Small intestine (tissue), 7 donors: ENCODE measurements at regions not wholly inside any gene's neighbourhood (a gene's known extent, or its start where the extent isn't known, plus 50 kb on each side); places are given as distances from the start of the nearest gene placed in this dataset.

Experiments used
- DNase-seq, 2 donors: peaks; one replicate each; pipeline versions ENCODE4 v3.0.0 to v3.0.0-alpha.2; 2013
- FAIRE-seq: peaks from 2 replicates; lab custom pipeline; 2012; peaks lifted over from hg19 to GRCh38; lab: Jason Lieb, UNC
- H3K27ac ChIP-seq, 3 donors: one replicate each; pipeline ENCODE4 v1.5.1; 2013; ENCODE audit warnings: low read length in 2 of 3, mild to moderate bottlenecking in 2 of 3, control low read depth in 1 of 3, inconsistent platforms in 1 of 3, low read depth in 1 of 3, moderate library complexity in 1 of 3
- H3K27me3 ChIP-seq, 3 donors: one replicate each; pipeline ENCODE4 v1.6.1; 2013; ENCODE audit warnings: low read length in 3 of 3, inconsistent platforms in 1 of 3; ENCODE audit not compliant: control insufficient read depth in 3 of 3, insufficient read depth in 3 of 3
- H3K36me3 ChIP-seq, 3 donors: one replicate each; pipeline ENCODE4 v1.6.1; 2013; ENCODE audit warnings: low read length in 3 of 3, inconsistent platforms in 1 of 3, low read depth in 1 of 3, mild to moderate bottlenecking in 1 of 3, moderate library complexity in 1 of 3; ENCODE audit not compliant: control insufficient read depth in 3 of 3, insufficient read depth in 2 of 3
- H3K4me1 ChIP-seq, 3 donors: one replicate each; pipeline ENCODE4 v1.6.1; 2013; ENCODE audit warnings: low read length in 2 of 3, inconsistent platforms in 1 of 3, low read depth in 1 of 3, mild to moderate bottlenecking in 1 of 3, moderate library complexity in 1 of 3; ENCODE audit not compliant: control insufficient read depth in 3 of 3, insufficient read depth in 2 of 3
- H3K4me3 ChIP-seq, 3 donors: one replicate each; pipeline ENCODE4 v1.5.1; 2013; ENCODE audit warnings: low read length in 3 of 3, control low read depth in 1 of 3, inconsistent platforms in 1 of 3, low read depth in 1 of 3, mild to moderate bottlenecking in 1 of 3, moderate library complexity in 1 of 3
- H3K9me3 ChIP-seq, 2 donors: one replicate each; pipeline ENCODE4 v1.6.1; 2013; ENCODE audit warnings: low read depth in 1 of 2, low read length in 1 of 2; ENCODE audit not compliant: control insufficient read depth in 2 of 2, insufficient read depth in 1 of 2
- WGBS, 3 donors: extraction: QIAGEN DNeasy Blood & Tissue Kit; methylation state at CpG; one replicate each; pipeline ENCODE4 v1.1.7; 2013; 5-methylcytosine and 5-hydroxymethylcytosine counted together
- donor health status: healthy with polysubstance abuse.
- donor health status: control.
- donor health status: control.
- donor health status: Bipolar disorder and iron deficiency.
- donor health status: healthy.

DNA sequence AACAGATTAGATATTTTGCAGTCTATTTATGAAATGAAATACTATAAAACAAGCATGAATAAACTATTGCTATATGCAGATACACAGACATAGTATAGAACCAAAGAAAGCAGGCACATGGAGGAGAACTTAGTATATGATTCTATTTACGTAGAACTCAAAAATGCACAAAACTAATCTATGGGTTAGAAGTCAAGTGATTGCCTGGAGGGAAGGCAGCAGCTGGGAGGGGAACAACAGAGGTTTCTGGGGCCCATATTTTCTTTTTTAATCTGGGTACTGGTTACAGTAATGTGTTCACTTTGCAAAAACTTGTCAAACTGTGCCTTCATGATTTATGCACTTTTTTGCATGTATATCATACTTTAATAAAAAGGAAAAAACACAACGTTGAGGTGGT is 202.0 kb downstream of the BCAT1 start:
- H3K9me3 ChIP-seq = no peaks in the 10 kb centered on the region
- no peaks in the 10 kb centered on the region for H3K27me3 ChIP-seq
- FAIRE-seq = no peak
- H3K4me3 ChIP-seq = no peak overlapping the region
- WGBS, 3 donors = 67 to 76% (median 72%) methylated on average over 2 of the region's 2 CpGs
- DNase-seq = no peak
- H3K27ac ChIP-seq = no peak overlapping the region
- no peaks in the 10 kb centered on the region for H3K36me3 ChIP-seq
- no peaks in the 10 kb centered on the region for H3K4me1 ChIP-seq

DNA sequence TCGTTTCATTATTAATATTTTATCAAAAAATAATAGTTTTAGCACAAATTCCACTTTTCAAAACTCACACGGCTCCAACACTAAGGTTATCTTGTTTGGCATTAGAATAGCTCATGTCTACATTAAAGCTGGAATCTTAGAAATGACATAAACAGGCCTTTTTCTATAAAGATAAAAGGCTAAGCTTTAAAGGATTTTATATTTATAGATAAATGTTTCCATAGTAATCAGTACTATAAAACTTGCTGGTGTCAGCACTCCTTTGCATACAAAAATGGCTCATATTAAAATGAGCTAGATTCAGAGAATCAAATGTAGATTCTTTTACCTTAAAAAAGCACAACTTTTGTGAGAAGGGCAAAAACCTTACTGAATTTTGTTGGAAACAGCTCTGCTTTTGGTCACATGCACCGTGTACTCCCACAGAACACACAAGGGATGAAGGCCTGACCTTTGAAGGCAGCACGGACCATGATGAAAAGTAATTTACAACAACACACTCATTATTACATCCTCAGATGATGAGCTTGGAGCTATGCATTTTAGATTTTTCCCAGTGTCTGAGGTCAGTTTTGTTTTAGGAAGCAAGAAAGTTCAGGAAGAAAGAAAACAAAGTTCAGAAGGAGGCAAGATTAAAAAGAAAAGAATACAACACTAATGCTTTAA is 202.8 kb downstream of the BCAT1 start:
- Histone ChIP-seq H3K4me3 (no peak overlapping the region), H3K27ac (no peak overlapping the region), H3K9me3 (no peaks in the 10 kb centered on the region), H3K4me1 (no peaks in the 10 kb centered on the region), H3K27me3 (no peaks in the 10 kb centered on the region), H3K36me3 (no peaks in the 10 kb centered on the region)
- whole genome bisulfite sequencing, 3 donors = 60 to 76% (median 71%) methylated on average over 4 of the region's 4 CpGs
- DNase-seq (no peak), FAIRE-seq (no peak)

DNA sequence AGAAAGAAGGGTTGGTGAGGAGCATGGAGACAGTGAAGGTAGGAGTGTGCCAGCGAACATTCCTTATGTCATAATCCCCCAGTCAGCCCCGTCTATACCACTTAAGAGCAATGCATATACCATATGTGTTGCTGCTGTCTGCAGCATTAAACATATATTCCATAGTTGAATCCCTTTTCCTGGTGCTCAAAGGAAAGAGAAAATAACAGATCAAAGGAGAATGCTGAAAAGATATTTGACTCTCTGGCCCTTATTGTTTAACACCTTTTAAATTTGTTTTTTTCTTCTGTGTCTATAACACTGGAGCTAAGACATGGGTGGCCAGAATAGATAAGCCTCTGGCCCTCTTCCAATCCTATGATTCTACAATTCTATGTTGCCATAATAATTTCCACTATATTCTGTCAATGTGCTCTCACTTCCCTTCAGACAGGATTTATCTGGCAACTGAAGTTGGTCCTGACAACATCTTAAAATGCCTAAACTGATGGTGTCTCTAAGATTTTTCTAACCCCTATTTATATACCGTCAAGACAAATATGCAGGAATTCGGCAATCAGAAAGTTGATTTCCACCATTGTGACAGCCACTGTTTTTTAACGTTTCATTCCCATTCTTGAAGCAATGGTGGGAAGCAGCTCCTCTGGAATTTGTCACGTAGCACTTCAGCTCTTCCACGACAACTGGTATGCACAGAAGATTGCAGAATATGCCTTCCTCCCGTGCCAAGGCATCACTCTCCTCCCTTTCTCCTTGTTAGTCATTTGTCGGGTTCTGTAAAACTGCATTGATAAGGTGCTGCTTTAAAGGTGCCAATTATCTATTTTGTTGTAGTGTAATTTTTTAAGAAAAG is 204.7 kb downstream of the BCAT1 start:
- Histone ChIP-seq H3K27me3 (no peaks in the 10 kb centered on the region), H3K4me3 (no peak overlapping the region), H3K36me3 (no peaks in the 10 kb centered on the region), H3K9me3 (no peaks in the 10 kb centered on the region), H3K27ac (no peak overlapping the region), H3K4me1 (no peaks in the 10 kb centered on the region)
- DNase-seq (no peak), FAIRE-seq (no peak)
- WGBS, 3 donors = 81 to 84% (median 81%) methylated on average over 9 of the region's 9 CpGs

DNA sequence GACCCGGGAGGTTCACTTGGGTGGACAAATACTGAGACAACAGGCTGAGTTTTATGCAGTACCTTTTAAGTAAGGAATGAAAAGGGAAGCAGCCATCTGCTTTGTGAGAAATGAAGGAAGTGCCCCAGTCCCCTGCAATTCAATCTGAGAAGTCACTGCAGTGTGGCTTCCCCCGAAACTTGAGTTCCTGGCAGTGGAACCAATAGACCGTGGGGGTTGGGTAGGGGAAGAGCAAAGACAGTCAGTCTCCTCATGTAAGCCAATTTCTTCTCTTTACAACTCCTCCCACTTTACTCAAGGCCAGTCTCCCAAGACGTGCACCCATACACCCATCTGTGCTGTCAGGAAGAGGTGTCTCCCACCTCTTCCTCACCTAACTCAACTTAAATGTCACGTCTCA is 206.5 kb downstream of the BCAT1 start:
- Histone ChIP-seq H3K27me3 (no peaks in the 10 kb centered on the region), H3K4me1 (no peaks in the 10 kb centered on the region), H3K36me3 (no peaks in the 10 kb centered on the region), H3K27ac (no peak overlapping the region), H3K9me3 (no peaks in the 10 kb centered on the region), H3K4me3 (no peak overlapping the region)
- no peak for FAIRE-seq
- 48 to 60% (median 58%) methylated on average over 5 of the region's 5 CpGs for whole genome bisulfite sequencing, 3 donors
- no peak for DNase-seq

DNA sequence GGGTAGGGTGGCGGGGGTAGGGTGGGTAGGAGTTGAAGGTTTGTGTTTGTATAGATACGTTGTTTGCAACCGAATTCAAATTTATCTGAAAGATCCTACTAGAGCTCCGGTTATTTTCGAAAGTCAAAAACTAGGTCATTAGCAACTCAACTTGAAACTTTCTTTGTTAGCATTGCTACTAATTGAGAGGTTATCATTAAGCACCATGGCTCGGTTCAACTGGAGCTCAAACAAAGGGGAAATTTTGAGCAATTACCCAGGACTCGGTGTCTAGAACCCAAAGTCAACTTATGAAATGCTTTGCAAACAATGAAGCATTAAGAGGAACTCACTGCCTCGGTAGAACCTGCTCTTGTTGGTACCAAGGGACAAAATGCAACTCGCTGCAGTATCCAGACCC is 207.7 kb downstream of the BCAT1 start:
- H3K4me3 ChIP-seq = no peak overlapping the region
- H3K36me3 ChIP-seq = no peaks in the 10 kb centered on the region
- WGBS, 3 donors = 67 to 79% (median 72%) methylated on average over 9 of the region's 9 CpGs
- no peak overlapping the region for H3K27ac ChIP-seq
- no peaks in the 10 kb centered on the region for H3K9me3 ChIP-seq
- H3K27me3 ChIP-seq = no peaks in the 10 kb centered on the region
- no peaks in the 10 kb centered on the region for H3K4me1 ChIP-seq
- FAIRE-seq = no peak
- no peak for DNase-seq

DNA sequence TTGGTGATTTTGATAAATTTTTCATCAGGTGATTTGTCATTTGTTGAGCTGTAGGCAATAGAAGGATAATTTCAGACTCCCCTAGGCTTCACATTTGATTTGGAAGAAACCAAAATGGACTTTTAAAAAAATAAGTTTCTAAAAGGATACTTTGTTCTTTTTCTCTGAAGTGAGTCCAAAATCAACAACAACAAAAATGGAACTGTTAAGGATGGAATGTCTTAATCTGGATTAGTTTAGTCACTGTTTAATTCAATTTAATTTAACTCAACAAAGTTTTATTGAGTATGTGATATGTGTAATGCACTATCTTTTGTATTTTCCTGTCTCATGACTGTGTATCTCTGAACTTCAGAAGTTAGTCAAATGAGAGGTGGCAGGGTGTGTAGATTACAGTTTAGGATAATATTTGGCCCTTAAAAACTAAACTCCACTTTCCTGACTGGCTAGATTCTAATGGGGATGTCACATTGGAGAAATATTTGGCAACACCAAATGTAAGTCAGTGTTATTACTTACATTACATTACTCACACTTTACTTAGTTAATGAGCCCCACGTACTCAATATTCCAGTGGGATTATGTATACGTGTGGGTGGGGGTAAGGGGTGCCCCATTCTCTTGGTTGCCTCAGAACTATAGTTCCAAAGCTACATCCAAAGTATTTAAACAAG is 209.7 kb downstream of the BCAT1 start:
- FAIRE-seq (no peak), DNase-seq (no peak)
- H3K36me3 ChIP-seq = no peaks in the 10 kb centered on the region
- no peak overlapping the region for H3K27ac ChIP-seq
- WGBS, 3 donors = 76 to 89% (median 79%) methylated on average over 2 of the region's 2 CpGs
- H3K9me3 ChIP-seq = no peaks in the 10 kb centered on the region
- no peaks in the 10 kb centered on the region for H3K27me3 ChIP-seq
- no peaks in the 10 kb centered on the region for H3K4me1 ChIP-seq
- no peak overlapping the region for H3K4me3 ChIP-seq

DNA sequence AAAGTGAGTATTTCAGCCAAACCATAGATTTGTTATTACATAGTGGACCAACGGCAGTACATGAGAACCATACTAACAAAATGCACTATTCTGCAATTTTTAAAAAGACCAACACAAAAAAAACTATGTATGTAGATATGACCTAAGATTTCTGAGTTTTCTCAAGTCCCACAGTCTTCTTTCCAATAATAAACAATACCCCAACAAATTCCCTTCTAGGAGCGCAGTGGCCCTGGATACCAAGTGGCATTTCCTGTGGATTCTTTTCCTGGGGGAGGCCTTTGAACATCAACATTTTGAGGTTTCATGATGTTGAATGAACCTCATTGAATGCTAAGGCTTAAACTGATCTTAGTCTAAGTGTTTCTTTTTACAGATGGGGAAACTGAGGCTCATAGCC is 210.5 kb downstream of the BCAT1 start:
- WGBS, 3 donors = 64 to 71% (median 70%) methylated on average over 2 of the region's 2 CpGs
- DNase-seq (no peak), FAIRE-seq (no peak)
- no peak overlapping the region for H3K4me3 ChIP-seq
- H3K27ac ChIP-seq = no peak overlapping the region
- H3K27me3 ChIP-seq = no peaks in the 10 kb centered on the region
- H3K36me3 ChIP-seq = no peaks in the 10 kb centered on the region
- H3K4me1 ChIP-seq = no peaks in the 10 kb centered on the region
- no peaks in the 10 kb centered on the region for H3K9me3 ChIP-seq

DNA sequence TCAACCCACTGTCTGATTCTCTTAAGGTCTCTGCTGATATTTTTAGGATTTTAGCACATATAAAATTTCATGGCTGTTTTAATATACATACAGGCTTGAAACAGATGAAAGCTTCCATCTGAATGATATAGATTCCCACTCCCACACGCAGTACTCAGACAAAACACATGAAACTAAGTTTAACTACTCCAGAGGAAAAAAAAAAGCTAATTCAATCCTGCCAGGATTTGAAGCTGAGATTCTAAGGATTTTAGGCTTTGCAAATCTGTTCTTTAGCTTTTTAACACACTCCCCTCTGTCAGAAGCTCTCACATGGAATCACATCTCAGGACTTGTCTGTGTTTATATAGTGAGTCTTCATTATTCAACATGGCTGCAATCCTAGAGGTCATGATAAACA is 217.3 kb downstream of the BCAT1 start:
- WGBS, 3 donors = 83 to 91% (median 85%) methylated on average over 1 of the region's 1 CpG
- Histone ChIP-seq H3K9me3 (no peaks in the 10 kb centered on the region), H3K36me3 (no peaks in the 10 kb centered on the region), H3K27ac (no peak overlapping the region), H3K4me3 (no peak overlapping the region), H3K4me1 (no peaks in the 10 kb centered on the region), H3K27me3 (no peaks in the 10 kb centered on the region)
- FAIRE-seq (no peak), DNase-seq (no peak)
